Fibroblast of lung (primary cell): ENCODE measurements at regions not wholly inside any gene's neighbourhood (a gene's known extent, or its start where the extent isn't known, plus 50 kb on each side); places are given as distances from the start of the nearest gene placed in this dataset.
A peak's percentile ranks its signal among the peaks of the same experiment; 100 is the strongest.

Experiments
- DNase-seq, 2 donors: peaks; one replicate each; pipeline versions ENCODE4 v3.0.0 to v3.0.0-alpha.2; 2010; ENCODE audit warnings: low read depth in 2 of 2
- H2AFZ ChIP-seq: 2 replicates; pipeline ENCODE4 v1.5.1; 2012; ENCODE audit warnings: low read length, control low read depth, inconsistent platforms
- H3K27ac ChIP-seq: 2 replicates; pipeline ENCODE4 v1.5.1; 2011; ENCODE audit warnings: low read length, control low read depth; ENCODE audit not compliant: insufficient read depth
- H3K27me3 ChIP-seq: 2 replicates; pipeline ENCODE4 v1.5.1; 2011; ENCODE audit warnings: mild to moderate bottlenecking, low read length; ENCODE audit not compliant: control insufficient read depth, insufficient read depth
- H3K36me3 ChIP-seq: 2 replicates; pipeline ENCODE4 v1.5.1; 2011; ENCODE audit warnings: low read length; ENCODE audit not compliant: control insufficient read depth, insufficient read depth
- H3K4me1 ChIP-seq: 2 replicates; pipeline ENCODE4 v1.5.1; 2011; ENCODE audit warnings: low read length; ENCODE audit not compliant: control insufficient read depth, insufficient read depth; ENCODE audit errors: extremely low read depth
- H3K4me2 ChIP-seq: 2 replicates; pipeline ENCODE4 v1.5.1; 2011; ENCODE audit warnings: low read length, control low read depth; ENCODE audit not compliant: insufficient read depth; ENCODE audit errors: extremely low read depth
- H3K4me3 ChIP-seq, 4 experiments: fragments of 200-600 bp in 1 of 4; sonication (generic) in 1 of 4; replicated peaks in 1 of 4; 2 replicates each; pipeline ENCODE4 v1.5.1; 2011 to 2016; ENCODE audit warnings: low read length in 4 of 4, low read depth in 3 of 4, mild to moderate bottlenecking in 3 of 4, control low read depth in 2 of 4, inconsistent platforms in 1 of 4, mixed read lengths in 1 of 4; ENCODE audit not compliant: insufficient read depth in 1 of 4; ENCODE audit errors: control extremely low read depth in 1 of 4
- H3K79me2 ChIP-seq: 2 replicates; pipeline ENCODE4 v1.5.1; 2012; ENCODE audit warnings: mild to moderate bottlenecking, low read length, inconsistent platforms; ENCODE audit not compliant: control insufficient read depth, insufficient read depth
- H3K9ac ChIP-seq: 2 replicates; pipeline ENCODE4 v1.5.1; 2011; ENCODE audit warnings: mild to moderate bottlenecking, low read length, control low read depth; ENCODE audit not compliant: insufficient read depth
- H3K9me3 ChIP-seq: 2 replicates; pipeline ENCODE4 v1.5.1; 2012; ENCODE audit warnings: low read depth, low read length; ENCODE audit not compliant: control insufficient read depth, insufficient read depth
- H4K20me1 ChIP-seq: 2 replicates; pipeline ENCODE4 v1.5.1; 2011; ENCODE audit warnings: low read length; ENCODE audit not compliant: control insufficient read depth, insufficient read depth; ENCODE audit errors: extremely low read depth
- EZH2 ChIP-seq: IDR thresholded peaks from 2 replicates; pipeline ENCODE4 v1.5.1; 2012; ENCODE audit warnings: low read length, control low read depth, mild to moderate bottlenecking; ENCODE audit errors: missing control alignments
- TF ChIP-seq, protein P1 (sequence below), 2 donors: IDR thresholded peaks in 1 of 2; conservative IDR thresholded peaks in 1 of 2; 1 replicate in 1 of 2; 2 replicates in 1 of 2; pipeline ENCODE4 v1.5.1; 2011 to 2012; ENCODE audit warnings: low read length in 2 of 2, control low read depth in 1 of 2, inconsistent platforms in 1 of 2, low read depth in 1 of 2, mild to moderate bottlenecking in 1 of 2

DNA sequence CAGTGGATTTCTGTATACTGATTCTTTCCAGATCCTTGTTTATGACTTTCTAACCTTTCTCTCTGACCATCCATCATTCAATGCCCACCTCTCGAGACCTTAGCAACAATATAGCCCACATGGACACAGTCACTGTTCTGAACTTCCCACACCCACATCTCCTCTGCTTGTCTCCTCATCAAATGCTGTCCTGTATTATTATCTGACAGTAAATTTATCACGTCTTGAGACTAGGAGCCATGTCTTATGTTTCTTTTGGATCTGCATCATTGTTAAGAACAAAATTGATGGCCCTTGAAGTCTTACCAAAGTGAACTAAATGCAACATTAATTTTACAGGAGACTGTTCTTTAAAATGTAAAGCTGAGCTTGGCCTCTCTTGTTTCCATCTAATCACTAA, 495.4 kb upstream of the KLF4 start:
- H3K9ac ChIP-seq: no peak overlapping the region

DNA sequence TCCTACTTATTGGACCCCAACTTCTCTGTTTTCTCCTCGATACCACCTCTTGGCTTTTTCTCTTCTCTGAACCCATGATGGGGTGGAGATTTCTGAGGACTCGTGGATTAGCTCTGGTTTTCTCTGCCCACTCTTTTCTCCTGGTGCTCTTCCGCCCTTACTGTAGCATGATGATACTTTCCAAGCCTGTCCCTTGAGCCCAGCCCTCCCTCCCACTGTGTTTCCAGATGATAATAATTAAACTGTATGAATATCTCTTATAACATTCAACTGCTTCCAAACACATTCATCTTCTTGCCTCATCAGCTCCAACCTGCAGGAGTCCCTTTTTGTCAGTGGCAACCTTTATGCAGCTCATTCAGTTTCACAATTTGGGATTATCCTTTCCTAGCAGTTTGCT, 494.2 kb upstream of the KLF4 start:
- Histone ChIP-seq H3K27ac (no peak overlapping the region), H3K4me2 (no peak overlapping the region), H3K9me3 (no peaks in the 10 kb centered on the region), H4K20me1 (no peaks in the 10 kb centered on the region), H3K4me1 (no peaks in the 10 kb centered on the region), H2AFZ (no peak overlapping the region), H3K27me3 (no peaks in the 10 kb centered on the region), H3K9ac (no peak overlapping the region), H3K4me3 (no peak overlapping the region), H3K36me3 (no peaks in the 10 kb centered on the region), H3K79me2 (no peaks in the 10 kb centered on the region)
- no peak for TF ChIP-seq EZH2
- no peak for DNase-seq

More for the DNA sequence above, 495.4 kb upstream of the KLF4 start:
- TF ChIP-seq, protein P1, sequence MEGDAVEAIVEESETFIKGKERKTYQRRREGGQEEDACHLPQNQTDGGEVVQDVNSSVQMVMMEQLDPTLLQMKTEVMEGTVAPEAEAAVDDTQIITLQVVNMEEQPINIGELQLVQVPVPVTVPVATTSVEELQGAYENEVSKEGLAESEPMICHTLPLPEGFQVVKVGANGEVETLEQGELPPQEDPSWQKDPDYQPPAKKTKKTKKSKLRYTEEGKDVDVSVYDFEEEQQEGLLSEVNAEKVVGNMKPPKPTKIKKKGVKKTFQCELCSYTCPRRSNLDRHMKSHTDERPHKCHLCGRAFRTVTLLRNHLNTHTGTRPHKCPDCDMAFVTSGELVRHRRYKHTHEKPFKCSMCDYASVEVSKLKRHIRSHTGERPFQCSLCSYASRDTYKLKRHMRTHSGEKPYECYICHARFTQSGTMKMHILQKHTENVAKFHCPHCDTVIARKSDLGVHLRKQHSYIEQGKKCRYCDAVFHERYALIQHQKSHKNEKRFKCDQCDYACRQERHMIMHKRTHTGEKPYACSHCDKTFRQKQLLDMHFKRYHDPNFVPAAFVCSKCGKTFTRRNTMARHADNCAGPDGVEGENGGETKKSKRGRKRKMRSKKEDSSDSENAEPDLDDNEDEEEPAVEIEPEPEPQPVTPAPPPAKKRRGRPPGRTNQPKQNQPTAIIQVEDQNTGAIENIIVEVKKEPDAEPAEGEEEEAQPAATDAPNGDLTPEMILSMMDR (conservative IDR thresholded peaks at IDR 0.05 in 1 of 2, IDR thresholded peaks at IDR 0.05 in 1 of 2; ENCODE audit: low read depth in 1 of 2, low read length in 2 of 2): no peak
- TF ChIP-seq EZH2: no peak
- Histone ChIP-seq H3K27ac (no peak overlapping the region), H2AFZ (no peak overlapping the region), H3K4me1 (no peaks in the 10 kb centered on the region), H4K20me1 (no peaks in the 10 kb centered on the region), H3K27me3 (no peaks in the 10 kb centered on the region), H3K79me2 (no peaks in the 10 kb centered on the region), H3K4me3 (no peak overlapping the region), H3K9me3 (no peaks in the 10 kb centered on the region), H3K36me3 (no peaks in the 10 kb centered on the region), H3K4me2 (no peak overlapping the region)
- DNase-seq: no peak

DNA sequence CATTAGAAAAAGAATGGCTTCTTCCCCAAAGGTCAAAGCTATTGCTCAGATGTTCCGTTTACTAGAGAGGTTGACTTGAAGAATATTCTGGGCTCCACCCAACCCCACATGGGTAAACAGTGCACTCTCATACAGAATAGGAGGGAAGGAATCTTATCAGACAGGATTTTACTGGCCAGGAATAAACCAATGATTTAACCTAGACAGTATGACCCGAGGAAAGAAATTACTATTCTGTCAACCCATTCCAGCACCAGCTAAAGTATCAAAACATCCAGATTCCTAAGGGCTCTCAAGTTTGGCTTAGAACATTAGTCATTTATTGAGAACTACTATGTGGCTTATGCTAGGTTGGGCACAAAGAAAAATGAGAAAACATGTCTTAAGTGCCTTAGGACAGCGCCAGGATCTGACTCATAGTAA, 493.6 kb upstream of the KLF4 start:
- no peak overlapping the region for H3K4me3 ChIP-seq
- H4K20me1 ChIP-seq: no peaks in the 10 kb centered on the region
- H3K9ac ChIP-seq: no peak overlapping the region
- no peaks in the 10 kb centered on the region for H3K4me1 ChIP-seq
- no peaks in the 10 kb centered on the region for H3K79me2 ChIP-seq
- H3K27me3 ChIP-seq: no peaks in the 10 kb centered on the region
- TF ChIP-seq EZH2: no peak
- TF ChIP-seq, protein P1 (conservative IDR thresholded peaks at IDR 0.05 in 1 of 2, IDR thresholded peaks at IDR 0.05 in 1 of 2; ENCODE audit: low read depth in 1 of 2, low read length in 2 of 2): no peak
- no peak overlapping the region for H3K4me2 ChIP-seq
- DNase-seq: peak; percentile 55 to 72
- H2AFZ ChIP-seq: no peak overlapping the region
- H3K9me3 ChIP-seq: no peaks in the 10 kb centered on the region
- H3K27ac ChIP-seq: no peak overlapping the region
- H3K36me3 ChIP-seq: no peaks in the 10 kb centered on the region
